ENCODE measurements at regions not wholly inside any gene's neighbourhood (a gene's known extent, or its start where the extent isn't known, plus 50 kb on each side); places are given as distances from the start of the nearest gene placed in this dataset.

GRCh38 chr2:71787108-71787415 is 333.7 kb downstream of the DYSF start:
- TF ChIP-seq POLR2A (IDR thresholded peaks at IDR 0.05) (no peak), CTCF (IDR thresholded peaks at IDR 0.05) (no peak)
